ENCODE measurements at regions not wholly inside any gene's neighbourhood (a gene's known extent, or its start where the extent isn't known, plus 50 kb on each side); places are given as distances from the start of the nearest gene placed in this dataset.

DNA sequence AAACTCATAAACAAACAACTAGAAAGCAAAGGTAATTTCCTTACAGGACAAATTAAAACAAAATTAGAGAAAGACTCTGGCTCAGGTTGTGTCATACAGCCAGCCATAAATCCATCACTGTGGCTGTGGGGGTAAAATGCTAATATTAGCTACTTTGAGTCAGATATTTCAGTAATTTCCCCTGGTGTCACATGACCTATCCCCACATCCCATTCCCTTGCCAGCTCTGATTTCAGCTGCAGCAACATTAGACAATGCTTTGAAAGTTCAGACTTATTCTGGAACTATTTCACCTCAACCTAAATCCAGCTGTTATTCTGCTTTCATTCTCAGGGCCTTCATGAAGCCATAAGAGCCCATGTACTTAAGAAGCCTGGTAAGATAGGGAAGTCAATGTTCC lies 55.3 kb downstream of the RPL10L start:
- TF ChIP-seq ZNF302 (CRISPR knock-in tag; IDR thresholded peaks at IDR 0.05) (no peak), HOXB5 (CRISPR knock-in tag; IDR thresholded peaks at IDR 0.05) (no peak), GATA3 (IDR thresholded peaks at IDR 0.05; ENCODE audit: borderline replicate concordance) (no peak), RFX5 (IDR thresholded peaks at IDR 0.05) (no peak), CEBPB (IDR thresholded peaks at IDR 0.05) (no peak), BHLHE40 (IDR thresholded peaks at IDR 0.05; ENCODE audit: low read depth, low read length) (no peak), FOXS1 (CRISPR knock-in tag; IDR thresholded peaks at IDR 0.05) (no peak), KDM5A (IDR thresholded peaks at IDR 0.05) (no peak)
- TF ChIP-seq, protein P1, sequence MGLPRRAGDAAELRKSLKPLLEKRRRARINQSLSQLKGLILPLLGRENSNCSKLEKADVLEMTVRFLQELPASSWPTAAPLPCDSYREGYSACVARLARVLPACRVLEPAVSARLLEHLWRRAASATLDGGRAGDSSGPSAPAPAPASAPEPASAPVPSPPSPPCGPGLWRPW (IDR thresholded peaks at IDR 0.05) = no peak
- TF ChIP-seq, protein P2, sequence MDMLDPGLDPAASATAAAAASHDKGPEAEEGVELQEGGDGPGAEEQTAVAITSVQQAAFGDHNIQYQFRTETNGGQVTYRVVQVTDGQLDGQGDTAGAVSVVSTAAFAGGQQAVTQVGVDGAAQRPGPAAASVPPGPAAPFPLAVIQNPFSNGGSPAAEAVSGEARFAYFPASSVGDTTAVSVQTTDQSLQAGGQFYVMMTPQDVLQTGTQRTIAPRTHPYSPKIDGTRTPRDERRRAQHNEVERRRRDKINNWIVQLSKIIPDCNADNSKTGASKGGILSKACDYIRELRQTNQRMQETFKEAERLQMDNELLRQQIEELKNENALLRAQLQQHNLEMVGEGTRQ (IDR thresholded peaks at IDR 0.05) = no peak
- TF ChIP-seq, protein P3, sequence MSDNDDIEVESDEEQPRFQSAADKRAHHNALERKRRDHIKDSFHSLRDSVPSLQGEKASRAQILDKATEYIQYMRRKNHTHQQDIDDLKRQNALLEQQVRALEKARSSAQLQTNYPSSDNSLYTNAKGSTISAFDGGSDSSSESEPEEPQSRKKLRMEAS (IDR thresholded peaks at IDR 0.05) = no peak
- TF ChIP-seq, protein P4, sequence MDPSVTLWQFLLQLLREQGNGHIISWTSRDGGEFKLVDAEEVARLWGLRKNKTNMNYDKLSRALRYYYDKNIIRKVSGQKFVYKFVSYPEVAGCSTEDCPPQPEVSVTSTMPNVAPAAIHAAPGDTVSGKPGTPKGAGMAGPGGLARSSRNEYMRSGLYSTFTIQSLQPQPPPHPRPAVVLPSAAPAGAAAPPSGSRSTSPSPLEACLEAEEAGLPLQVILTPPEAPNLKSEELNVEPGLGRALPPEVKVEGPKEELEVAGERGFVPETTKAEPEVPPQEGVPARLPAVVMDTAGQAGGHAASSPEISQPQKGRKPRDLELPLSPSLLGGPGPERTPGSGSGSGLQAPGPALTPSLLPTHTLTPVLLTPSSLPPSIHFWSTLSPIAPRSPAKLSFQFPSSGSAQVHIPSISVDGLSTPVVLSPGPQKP (IDR thresholded peaks at IDR 0.05; ENCODE audit: low read depth, low read length) = no peak
- no peak for DNase-seq (ENCODE audit: low read depth in 1 of 2, low spot score in 1 of 2)
- peaks cover 5% of the 10 kb centered on the region; the same call in 1 of the 3 replicates for H3K4me1 ChIP-seq
- ChIA-PET CTCF (no interaction called here), POLR2A (no interaction called here)
- ATAC-seq = no peak
- H3K27ac ChIP-seq = no peak overlapping the region
- no peak overlapping the region for H3K4me2 ChIP-seq
- no peak for FAIRE-seq
- H3K9me3 ChIP-seq = no peaks in the 10 kb centered on the region
- H3K4me3 ChIP-seq = no peak overlapping the region

DNA sequence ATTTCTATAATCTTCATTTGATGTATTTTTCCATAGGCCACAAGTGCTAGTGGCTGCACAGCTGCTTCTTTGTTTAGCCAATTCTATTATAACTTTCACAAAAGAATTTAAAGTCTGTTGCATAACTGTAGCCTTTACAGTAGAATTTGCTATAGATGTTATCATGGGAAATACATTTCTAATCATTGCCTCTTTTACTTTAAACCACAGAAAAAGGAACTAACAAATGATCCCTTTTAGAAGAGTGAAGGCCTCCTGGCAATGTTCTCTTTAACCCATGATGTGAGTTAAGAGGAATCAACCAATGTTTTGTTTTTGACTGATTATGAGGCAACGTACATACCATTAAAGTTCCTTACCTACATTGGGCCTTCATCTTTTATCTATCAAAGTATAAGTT lies 68.8 kb downstream of the RPL10L start:
- WGBS (ENCODE audit: missing lambda C conversion rate) = 26% methylated on average over 1 of the region's 1 CpG
- POLR2A ChIA-PET = no interaction called here
- TF ChIP-seq MAFK (IDR thresholded peaks at IDR 0.05; ENCODE audit: partially characterized antibody) (no peak), PHF8 (IDR thresholded peaks at IDR 0.05; ENCODE audit: borderline replicate concordance, low read depth) (no peak), ZNF302 (CRISPR knock-in tag; IDR thresholded peaks at IDR 0.05) (no peak), HEYL (CRISPR knock-in tag; IDR thresholded peaks at IDR 0.05) (no peak), RAD21 (conservative IDR thresholded peaks at IDR 0.05 in 1 of 2, IDR thresholded peaks at IDR 0.05 in 1 of 2) (no peak), FOSB (CRISPR knock-in tag; IDR thresholded peaks at IDR 0.05) (no peak), ZSCAN20 (CRISPR knock-in tag; IDR thresholded peaks at IDR 0.05) (no peak), FOSL2 (IDR thresholded peaks at IDR 0.05) (no peak), FOSL2 (CRISPR knock-in tag; IDR thresholded peaks at IDR 0.05) (no peak), GATA3 (IDR thresholded peaks at IDR 0.05; ENCODE audit: borderline replicate concordance) (no peak), HDAC2 (IDR thresholded peaks at IDR 0.05) (no peak), EHMT2 (IDR thresholded peaks at IDR 0.05; ENCODE audit: low read depth) (no peak), EP300 (IDR thresholded peaks at IDR 0.05) (no peak), ZC3H11A (IDR thresholded peaks at IDR 0.05) (no peak)
- TF ChIP-seq, protein P4 (IDR thresholded peaks at IDR 0.05; ENCODE audit: low read depth, low read length) = no peak
- TF ChIP-seq, protein P5, sequence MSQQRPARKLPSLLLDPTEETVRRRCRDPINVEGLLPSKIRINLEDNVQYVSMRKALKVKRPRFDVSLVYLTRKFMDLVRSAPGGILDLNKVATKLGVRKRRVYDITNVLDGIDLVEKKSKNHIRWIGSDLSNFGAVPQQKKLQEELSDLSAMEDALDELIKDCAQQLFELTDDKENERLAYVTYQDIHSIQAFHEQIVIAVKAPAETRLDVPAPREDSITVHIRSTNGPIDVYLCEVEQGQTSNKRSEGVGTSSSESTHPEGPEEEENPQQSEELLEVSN (IDR thresholded peaks at IDR 0.05; ENCODE audit: borderline replicate concordance, low read depth) = no peak
- TF ChIP-seq, protein P6, sequence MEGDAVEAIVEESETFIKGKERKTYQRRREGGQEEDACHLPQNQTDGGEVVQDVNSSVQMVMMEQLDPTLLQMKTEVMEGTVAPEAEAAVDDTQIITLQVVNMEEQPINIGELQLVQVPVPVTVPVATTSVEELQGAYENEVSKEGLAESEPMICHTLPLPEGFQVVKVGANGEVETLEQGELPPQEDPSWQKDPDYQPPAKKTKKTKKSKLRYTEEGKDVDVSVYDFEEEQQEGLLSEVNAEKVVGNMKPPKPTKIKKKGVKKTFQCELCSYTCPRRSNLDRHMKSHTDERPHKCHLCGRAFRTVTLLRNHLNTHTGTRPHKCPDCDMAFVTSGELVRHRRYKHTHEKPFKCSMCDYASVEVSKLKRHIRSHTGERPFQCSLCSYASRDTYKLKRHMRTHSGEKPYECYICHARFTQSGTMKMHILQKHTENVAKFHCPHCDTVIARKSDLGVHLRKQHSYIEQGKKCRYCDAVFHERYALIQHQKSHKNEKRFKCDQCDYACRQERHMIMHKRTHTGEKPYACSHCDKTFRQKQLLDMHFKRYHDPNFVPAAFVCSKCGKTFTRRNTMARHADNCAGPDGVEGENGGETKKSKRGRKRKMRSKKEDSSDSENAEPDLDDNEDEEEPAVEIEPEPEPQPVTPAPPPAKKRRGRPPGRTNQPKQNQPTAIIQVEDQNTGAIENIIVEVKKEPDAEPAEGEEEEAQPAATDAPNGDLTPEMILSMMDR (IDR thresholded peaks at IDR 0.05) = no peak
- TF ChIP-seq, protein P7, sequence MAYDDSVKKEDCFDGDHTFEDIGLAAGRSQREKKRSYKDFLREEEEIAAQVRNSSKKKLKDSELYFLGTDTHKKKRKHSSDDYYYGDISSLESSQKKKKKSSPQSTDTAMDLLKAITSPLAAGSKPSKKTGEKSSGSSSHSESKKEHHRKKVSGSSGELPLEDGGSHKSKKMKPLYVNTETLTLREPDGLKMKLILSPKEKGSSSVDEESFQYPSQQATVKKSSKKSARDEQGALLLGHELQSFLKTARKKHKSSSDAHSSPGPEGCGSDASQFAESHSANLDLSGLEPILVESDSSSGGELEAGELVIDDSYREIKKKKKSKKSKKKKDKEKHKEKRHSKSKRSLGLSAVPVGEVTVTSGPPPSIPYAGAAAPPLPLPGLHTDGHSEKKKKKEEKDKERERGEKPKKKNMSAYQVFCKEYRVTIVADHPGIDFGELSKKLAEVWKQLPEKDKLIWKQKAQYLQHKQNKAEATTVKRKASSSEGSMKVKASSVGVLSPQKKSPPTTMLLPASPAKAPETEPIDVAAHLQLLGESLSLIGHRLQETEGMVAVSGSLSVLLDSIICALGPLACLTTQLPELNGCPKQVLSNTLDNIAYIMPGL (CRISPR knock-in tag; IDR thresholded peaks at IDR 0.05; ENCODE audit: borderline replicate concordance) = no peak
- TF ChIP-seq, protein P1 (IDR thresholded peaks at IDR 0.05) = no peak
- CTCF ChIA-PET = no interaction called here
- Histone ChIP-seq H3K9me3 (no peaks in the 10 kb centered on the region), H3K4me3 (no peak overlapping the region), H3K27ac (no peak overlapping the region), H3K4me2 (no peak overlapping the region), H3K4me1 (0 out of 3 replicates have a peak, but pooled peaks cover 3% of the 10 kb centered on the region)
- ATAC-seq (no peak), DNase-seq (ENCODE audit: low read depth in 1 of 2, low spot score in 1 of 2) (no peak), FAIRE-seq (no peak)

Measured in A549 (cell line).